Lower leg skin (tissue), 3 donors: ENCODE measurements at regions not wholly inside any gene's neighbourhood (a gene's known extent, or its start where the extent isn't known, plus 50 kb on each side); places are given as distances from the start of the nearest gene placed in this dataset.

Experiments
- CTCF ChIP-seq, 3 donors: fragments of 450-650 bp; IDR thresholded peaks; one replicate each; pipeline ENCODE4 v1.5.1; 2016; ENCODE audit warnings: antibody characterized with exemption in 3 of 3, mild to moderate bottlenecking in 3 of 3, moderate library complexity in 2 of 3
- POLR2A ChIP-seq, 2 donors: fragments of 450-650 bp; IDR thresholded peaks; one replicate each; pipeline ENCODE4 v1.6.1; 2016 to 2017; ENCODE audit warnings: antibody characterized with exemption in 2 of 2, mild to moderate bottlenecking in 1 of 2, moderate library complexity in 1 of 2

- TF ChIP-seq CTCF (IDR thresholded peaks at IDR 0.05): no peak
- no peak for TF ChIP-seq POLR2A (IDR thresholded peaks at IDR 0.05)
Observed at GRCh38 chr15:77811270-77811669, 178.6 kb upstream of the LINGO1 start.
